HCT116 (cell line): ENCODE measurements at regions not wholly inside any gene's neighbourhood (a gene's known extent, or its start where the extent isn't known, plus 50 kb on each side); places are given as distances from the start of the nearest gene placed in this dataset.

Source experiments
- ATAC-seq: fragments of 200-7000 bp; cut with Tn5 transposase; 2 replicates; pipeline ENCODE4 v1.9.1; 2020; ENCODE audit warnings: mild to moderate bottlenecking, moderate library complexity
- BruUV-seq: library from RNA; stranded (reverse); fragments of 400-500 nt; replicated peaks from 2 replicates; lab custom pipeline; 2021; lab: Mats Ljungman, UMichigan
- CTCF ChIA-PET: fragments of 300-600 bp; sonication (Branson Sonifier 250); formaldehyde crosslinking; loops from one replicate; lab custom pipeline; 2021; ENCODE audit warnings: antibody characterized with exemption; lab: Charles Lee
- POLR2A ChIA-PET: fragments of 300-600, 350-600 bp; sonication (Branson Sonifier 250); formaldehyde crosslinking; loops from one replicate; lab custom pipeline; 2021; ENCODE audit warnings: antibody characterized with exemption; lab: Charles Lee
- RAD21 ChIA-PET, 2 experiments: fragments of 300-600 bp; sonication (Branson Sonifier 250); formaldehyde crosslinking; loops; one replicate each; lab custom pipeline; 2023; ENCODE audit warnings: low total read pairs in 2 of 2; ENCODE audit not compliant: uncharacterized antibody in 2 of 2, unreplicated experiment in 2 of 2, low non-redundant PET in 1 of 2; lab: Charles Lee
- DNase-seq: peaks from one replicate; pipeline ENCODE4 v3.0.0-alpha.2; 2010; ENCODE audit warnings: low read depth, low spot score
- H2AFZ ChIP-seq: fragments of 200-600 bp; shearing (Covaris generic), sonication (generic); 2 replicates; pipeline ENCODE4 v1.6.1; 2017; ENCODE audit warnings: low read depth, mixed run types, mixed read lengths, antibody characterized with exemption, low read length; ENCODE audit not compliant: poor library complexity, severe bottlenecking
- H3K27ac ChIP-seq: 2 replicates; pipeline ENCODE4 v1.5.1; 2012; ENCODE audit warnings: low read depth, low read length
- H3K27me3 ChIP-seq: fragments of 200-600 bp; sonication (generic); 2 replicates; pipeline ENCODE4 v1.6.1; 2016; ENCODE audit warnings: mixed run types, low read length, mixed read lengths; ENCODE audit not compliant: insufficient read depth
- H3K36me3 ChIP-seq, 2 experiments: fragments of 200-500 bp in 1 of 2; fragments of 200-600 bp in 1 of 2; sonication (Bioruptor generic) in 1 of 2; sonication (generic) in 1 of 2; 2 replicates each; pipeline versions ENCODE4 v1.5.1 to v1.6.1; 2014 to 2016; ENCODE audit warnings: low read length in 2 of 2, inconsistent platforms in 1 of 2, mixed read lengths in 1 of 2, mixed run types in 1 of 2; ENCODE audit not compliant: insufficient read depth in 2 of 2, control insufficient read depth in 1 of 2
- H3K4me1 ChIP-seq, 2 experiments: fragments of 200-600 bp in 1 of 2; sonication (generic) in 1 of 2; 2 replicates each; pipeline versions ENCODE4 v1.5.1 to v1.6.1; 2012 to 2017; ENCODE audit warnings: low read length in 2 of 2, inconsistent platforms in 1 of 2, mild to moderate bottlenecking in 1 of 2, mixed read lengths in 1 of 2, mixed run types in 1 of 2, moderate library complexity in 1 of 2; ENCODE audit not compliant: insufficient read depth in 2 of 2, control insufficient read depth in 1 of 2
- H3K4me2 ChIP-seq: fragments of 200-600 bp; sonication (generic); 2 replicates; pipeline ENCODE4 v1.6.1; 2017; ENCODE audit warnings: mixed run types, low read length, mixed read lengths
- H3K4me3 ChIP-seq, 2 experiments: fragments of 200-600 bp in 1 of 2; sonication (generic) in 1 of 2; replicated peaks in 1 of 2; 2 replicates each; pipeline ENCODE4 v1.5.1; 2011 to 2016; ENCODE audit warnings: low read length in 2 of 2, control low read depth in 1 of 2, low read depth in 1 of 2, mild to moderate bottlenecking in 1 of 2, mixed read lengths in 1 of 2, mixed run types in 1 of 2
- H3K79me2 ChIP-seq: fragments of 200-600 bp; sonication (generic); 2 replicates; pipeline ENCODE4 v1.6.1; 2017; ENCODE audit warnings: mild to moderate bottlenecking, mixed run types, low read length, moderate library complexity, mixed read lengths; ENCODE audit not compliant: insufficient read depth
- H3K9ac ChIP-seq: fragments of 200-600 bp; sonication (generic); 2 replicates; pipeline ENCODE4 v1.6.1; 2016; ENCODE audit warnings: low read length, mixed read lengths
- H3K9me2 ChIP-seq: fragments of 200-600 bp; sonication (generic), shearing (Covaris generic); 2 replicates; pipeline ENCODE4 v1.6.1; 2017; ENCODE audit warnings: mixed run types, mild to moderate bottlenecking, moderate library complexity; ENCODE audit not compliant: insufficient read depth
- H3K9me3 ChIP-seq, 2 experiments: fragments of 200-500 bp in 1 of 2; fragments of 200-600 bp in 1 of 2; sonication (Bioruptor generic) in 1 of 2; sonication (generic) in 1 of 2; 2 replicates each; pipeline ENCODE4 v1.6.1; 2014 to 2017; ENCODE audit warnings: low read length in 2 of 2, mixed read lengths in 2 of 2, inconsistent platforms in 1 of 2, low read depth in 1 of 2, mild to moderate bottlenecking in 1 of 2, mixed run types in 1 of 2, moderate library complexity in 1 of 2; ENCODE audit not compliant: control insufficient read depth in 1 of 2, insufficient read depth in 1 of 2
- H4K20me1 ChIP-seq: fragments of 200-600 bp; sonication (generic), shearing (Covaris generic); 2 replicates; pipeline ENCODE4 v1.6.1; 2017; ENCODE audit warnings: mixed run types, mild to moderate bottlenecking, moderate library complexity; ENCODE audit not compliant: insufficient read depth
- CTCF ChIP-seq, 3 experiments: fragments of 200-600 bp in 1 of 3; sonication (generic) in 1 of 3; IDR thresholded peaks in 2 of 3; conservative IDR thresholded peaks in 1 of 3; 2 replicates each; pipeline ENCODE4 v1.5.1; 2012 to 2017; ENCODE audit warnings: low read depth in 2 of 3, low read length in 2 of 3, antibody characterized with exemption in 1 of 3, borderline replicate concordance in 1 of 3, control low read depth in 1 of 3, mild to moderate bottlenecking in 1 of 3, mixed read lengths in 1 of 3, mixed run types in 1 of 3, moderate library complexity in 1 of 3; ENCODE audit not compliant: insufficient read depth in 1 of 3
- EZH2phosphoT487 ChIP-seq: fragments of 200-600 bp; IDR thresholded peaks from 2 replicates; pipeline ENCODE4 v1.6.1; 2018; ENCODE audit warnings: antibody characterized with exemption, borderline replicate concordance
- POLR2AphosphoS5 ChIP-seq: IDR thresholded peaks from 2 replicates; pipeline ENCODE4 v1.6.1; 2011; ENCODE audit warnings: mild to moderate bottlenecking, low read depth, low read length, moderate library complexity
- ZBTB33 ChIP-seq: IDR thresholded peaks from 2 replicates; pipeline ENCODE4 v1.6.1; 2011; ENCODE audit warnings: mild to moderate bottlenecking, low read length, moderate library complexity; ENCODE audit not compliant: insufficient replicate concordance; ENCODE audit errors: extremely low read depth
- intact Hi-C: fragments of 100-400 bp; cut with micrococcal nuclease; formaldehyde crosslinking; loops from 2 replicates; pipeline ENCODE4 v1.10.0; 2022

GRCh38 chr14:87863047-87863446, 129.9 kb downstream of the GALC start:
- intact Hi-C loops, result no loop called here
- DNase-seq (no peak), ATAC-seq (no peak)
- H3K4me1 ChIP-seq, result no peaks in the 10 kb centered on the region
- no peak overlapping the region for H3K4me3 ChIP-seq
- peaks cover 0 to 15% of the 10 kb centered on the region in 2 experiments; a peak in 2 of 4 replicates for H3K9me3 ChIP-seq
- no peak overlapping the region for H2AFZ ChIP-seq
- no peak overlapping the region for H3K4me2 ChIP-seq
- H3K27me3 ChIP-seq, result no peaks in the 10 kb centered on the region
- no peaks in the 10 kb centered on the region for H3K79me2 ChIP-seq
- CTCF ChIA-PET, result no interaction called here
- no peaks in the 10 kb centered on the region for H3K36me3 ChIP-seq
- no peaks in the 10 kb centered on the region for H3K9me2 ChIP-seq
- no peaks in the 10 kb centered on the region for H4K20me1 ChIP-seq
- RAD21 ChIA-PET, result no interaction called here
- BruUV-seq, result no TSS peak
- no peak overlapping the region for H3K9ac ChIP-seq
- POLR2A ChIA-PET, result no interaction called here
- no peak for TF ChIP-seq EZH2phosphoT487
- TF ChIP-seq ZBTB33, result no peak
- TF ChIP-seq POLR2AphosphoS5, result no peak
- TF ChIP-seq CTCF (IDR thresholded peaks at IDR 0.05 in 2 of 3, conservative IDR thresholded peaks at IDR 0.05 in 1 of 3; ENCODE audit: borderline replicate concordance in 1 of 3, insufficient read depth in 1 of 3, low read depth in 2 of 3, low read length in 2 of 3), result no peak
- no peak overlapping the region for H3K27ac ChIP-seq
